Hematopoietic multipotent progenitor cell treated with erythropoietin and hydrocortisone succinate and interleukin-3 and kit ligand, for 15 days (in vitro differentiated cells): ENCODE measurements at regions not wholly inside any gene's neighbourhood (a gene's known extent, or its start where the extent isn't known, plus 50 kb on each side); places are given as distances from the start of the nearest gene placed in this dataset.

Source experiments
- DNase-seq: peaks from one replicate; pipeline ENCODE4 v3.0.0-alpha.2; 2015; ENCODE audit warnings: low spot score

GRCh38 chr18:22848615-22849014, 84.5 kb upstream of the RBBP8 start:
- DNase-seq, result no peak

- DNase-seq, result no peak
Observed at GRCh38 chr18:22856870-22857269, 76.3 kb upstream of the RBBP8 start.

- no peak for DNase-seq
Observed at GRCh38 chr18:22858121-22858520, 75.0 kb upstream of the RBBP8 start.

GRCh38 chr18:22860807-22861206, 72.3 kb upstream of the RBBP8 start:
- DNase-seq, result no peak

- no peak for DNase-seq
Observed at GRCh38 chr18:22865354-22866116, 67.6 kb upstream of the RBBP8 start.

- no peak for DNase-seq
Observed at GRCh38 chr18:22868831-22869230, 64.3 kb upstream of the RBBP8 start.

GRCh38 chr18:22871809-22872525, 61.2 kb upstream of the RBBP8 start:
- DNase-seq, result no peak

GRCh38 chr18:22872900-22873537, 60.1 kb upstream of the RBBP8 start:
- no peak for DNase-seq

GRCh38 chr18:22879293-22879692, 53.8 kb upstream of the RBBP8 start:
- no peak for DNase-seq

GRCh38 chr18:22882084-22882483, 51.0 kb upstream of the RBBP8 start:
- DNase-seq, result no peak

- no peak for DNase-seq
Observed at GRCh38 chr18:22883179-22883578, 49.9 kb upstream of the RBBP8 start.
